WTC11 (cell line): ENCODE measurements at regions not wholly inside any gene's neighbourhood (a gene's known extent, or its start where the extent isn't known, plus 50 kb on each side); places are given as distances from the start of the nearest gene placed in this dataset.

ENCODE experiments used
- ATAC-seq: fragments of 200-7000 bp; cut with Tn5 transposase; 2 replicates; pipeline ENCODE4 v1.10.0; 2021; ENCODE audit warnings: mild to moderate bottlenecking, moderate library complexity
- CTCF ChIA-PET: fragments of 300-600 bp; sonication (Branson Sonifier 250); formaldehyde crosslinking; loops from one replicate; lab custom pipeline; 2021; ENCODE audit warnings: antibody characterized with exemption; lab: Charles Lee
- POLR2A ChIA-PET: fragments of 350-600 bp; sonication (Branson Sonifier 250); formaldehyde crosslinking; loops from one replicate; lab custom pipeline; 2021; ENCODE audit warnings: antibody characterized with exemption; lab: Charles Lee
- DNase-seq: peaks from one replicate; pipeline ENCODE4 v3.0.0; 2021; ENCODE audit warnings: low spot score
- H3K27ac Mint-ChIP-seq: 2 replicates; pipeline ENCODE4 v1.8.0; 2021; ENCODE audit warnings: mixed read lengths
- H3K27me3 Mint-ChIP-seq: 2 replicates; pipeline ENCODE4 v1.8.0; 2021; ENCODE audit warnings: low read depth, mild to moderate bottlenecking, moderate library complexity, mixed read lengths
- H3K36me3 Mint-ChIP-seq: 2 replicates; pipeline ENCODE4 v1.8.0; 2021; ENCODE audit warnings: mixed read lengths
- H3K4me1 Mint-ChIP-seq: 2 replicates; pipeline ENCODE4 v1.8.0; 2022; ENCODE audit warnings: mixed read lengths
- H3K4me3 Mint-ChIP-seq: 2 replicates; pipeline ENCODE4 v1.8.0; 2021; ENCODE audit warnings: mild to moderate bottlenecking, moderate library complexity, mixed read lengths
- H3K9me3 Mint-ChIP-seq: 2 replicates; pipeline ENCODE4 v1.8.0; 2021; ENCODE audit warnings: mixed read lengths
- ARID4B ChIP-seq: sonication (generic); formaldehyde crosslinking; IDR thresholded peaks from 2 replicates; pipeline ENCODE4 v1.8.0; 2023; ENCODE audit warnings: missing genetic modification reagents, mild to moderate bottlenecking, borderline replicate concordance
- CREB1 ChIP-seq: sonication (generic); formaldehyde crosslinking; IDR thresholded peaks from 2 replicates; pipeline ENCODE4 v1.8.0; 2023; ENCODE audit warnings: mild to moderate bottlenecking, missing genetic modification reagents
- CTCF ChIP-seq: fragments of 200-600 bp; IDR thresholded peaks from 2 replicates; pipeline ENCODE4 v1.8.0; 2022; ENCODE audit warnings: antibody characterized with exemption
- EMX1 ChIP-seq: fragments of 250-450 bp; sonication (Bioruptor Pico); IDR thresholded peaks from 2 replicates; pipeline ENCODE4 v1.8.0; 2021; ENCODE audit warnings: mild to moderate bottlenecking
- ERG ChIP-seq: fragments of 250-450 bp; sonication (Bioruptor Pico); IDR thresholded peaks from 2 replicates; pipeline ENCODE4 v1.8.0; 2021; ENCODE audit warnings: mild to moderate bottlenecking
- FOXP1 ChIP-seq: sonication (generic); formaldehyde crosslinking; IDR thresholded peaks from 2 replicates; pipeline ENCODE4 v1.8.0; 2022; ENCODE audit warnings: missing genetic modification reagents, mild to moderate bottlenecking, moderate library complexity, borderline replicate concordance
- GTF2I ChIP-seq: fragments of 250-450 bp; sonication (Bioruptor Pico); conservative IDR thresholded peaks from 2 replicates; pipeline ENCODE4 v1.4.0; 2021; ENCODE audit warnings: mild to moderate bottlenecking
- NFATC4 ChIP-seq: fragments of 250-450 bp; sonication (Bioruptor Pico); IDR thresholded peaks from 2 replicates; pipeline ENCODE4 v1.9.0; 2021; ENCODE audit warnings: mild to moderate bottlenecking
- NR2C2 ChIP-seq: sonication (generic); formaldehyde crosslinking; IDR thresholded peaks from 2 replicates; pipeline ENCODE4 v1.8.0; 2022; ENCODE audit warnings: mild to moderate bottlenecking, missing genetic modification reagents
- USF2 ChIP-seq: sonication (generic); formaldehyde crosslinking; IDR thresholded peaks from 2 replicates; pipeline ENCODE4 v1.8.1; 2023; ENCODE audit warnings: mild to moderate bottlenecking, missing genetic modification reagents, moderate library complexity
- ZSCAN18 ChIP-seq: fragments of 250-450 bp; sonication (Bioruptor Pico); IDR thresholded peaks from 2 replicates; pipeline ENCODE4 v2.1.2; 2022; ENCODE audit warnings: mild to moderate bottlenecking, moderate library complexity
- TF ChIP-seq, protein P1 (sequence below): sonication (generic); formaldehyde crosslinking; IDR thresholded peaks from 2 replicates; pipeline ENCODE4 v1.8.1; 2023; ENCODE audit warnings: mild to moderate bottlenecking, missing genetic modification reagents, moderate library complexity
- TF ChIP-seq, protein P2 (sequence below): sonication (generic); formaldehyde crosslinking; IDR thresholded peaks from 2 replicates; pipeline ENCODE4 v1.8.1; 2023; ENCODE audit warnings: mild to moderate bottlenecking, missing genetic modification reagents, borderline replicate concordance

- TF ChIP-seq, protein P1, sequence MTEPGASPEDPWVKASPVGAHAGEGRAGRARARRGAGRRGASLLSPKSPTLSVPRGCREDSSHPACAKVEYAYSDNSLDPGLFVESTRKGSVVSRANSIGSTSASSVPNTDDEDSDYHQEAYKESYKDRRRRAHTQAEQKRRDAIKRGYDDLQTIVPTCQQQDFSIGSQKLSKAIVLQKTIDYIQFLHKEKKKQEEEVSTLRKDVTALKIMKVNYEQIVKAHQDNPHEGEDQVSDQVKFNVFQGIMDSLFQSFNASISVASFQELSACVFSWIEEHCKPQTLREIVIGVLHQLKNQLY (CRISPR knock-in tag), result no peak
- TF ChIP-seq ERG (CRISPR knock-in tag) (no peak), FOXP1 (CRISPR knock-in tag) (no peak), NFATC4 (CRISPR knock-in tag) (no peak), EMX1 (no peak)
- TF ChIP-seq, protein P2, sequence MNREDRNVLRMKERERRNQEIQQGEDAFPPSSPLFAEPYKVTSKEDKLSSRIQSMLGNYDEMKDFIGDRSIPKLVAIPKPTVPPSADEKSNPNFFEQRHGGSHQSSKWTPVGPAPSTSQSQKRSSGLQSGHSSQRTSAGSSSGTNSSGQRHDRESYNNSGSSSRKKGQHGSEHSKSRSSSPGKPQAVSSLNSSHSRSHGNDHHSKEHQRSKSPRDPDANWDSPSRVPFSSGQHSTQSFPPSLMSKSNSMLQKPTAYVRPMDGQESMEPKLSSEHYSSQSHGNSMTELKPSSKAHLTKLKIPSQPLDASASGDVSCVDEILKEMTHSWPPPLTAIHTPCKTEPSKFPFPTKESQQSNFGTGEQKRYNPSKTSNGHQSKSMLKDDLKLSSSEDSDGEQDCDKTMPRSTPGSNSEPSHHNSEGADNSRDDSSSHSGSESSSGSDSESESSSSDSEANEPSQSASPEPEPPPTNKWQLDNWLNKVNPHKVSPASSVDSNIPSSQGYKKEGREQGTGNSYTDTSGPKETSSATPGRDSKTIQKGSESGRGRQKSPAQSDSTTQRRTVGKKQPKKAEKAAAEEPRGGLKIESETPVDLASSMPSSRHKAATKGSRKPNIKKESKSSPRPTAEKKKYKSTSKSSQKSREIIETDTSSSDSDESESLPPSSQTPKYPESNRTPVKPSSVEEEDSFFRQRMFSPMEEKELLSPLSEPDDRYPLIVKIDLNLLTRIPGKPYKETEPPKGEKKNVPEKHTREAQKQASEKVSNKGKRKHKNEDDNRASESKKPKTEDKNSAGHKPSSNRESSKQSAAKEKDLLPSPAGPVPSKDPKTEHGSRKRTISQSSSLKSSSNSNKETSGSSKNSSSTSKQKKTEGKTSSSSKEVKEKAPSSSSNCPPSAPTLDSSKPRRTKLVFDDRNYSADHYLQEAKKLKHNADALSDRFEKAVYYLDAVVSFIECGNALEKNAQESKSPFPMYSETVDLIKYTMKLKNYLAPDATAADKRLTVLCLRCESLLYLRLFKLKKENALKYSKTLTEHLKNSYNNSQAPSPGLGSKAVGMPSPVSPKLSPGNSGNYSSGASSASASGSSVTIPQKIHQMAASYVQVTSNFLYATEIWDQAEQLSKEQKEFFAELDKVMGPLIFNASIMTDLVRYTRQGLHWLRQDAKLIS (CRISPR knock-in tag), result no peak
- TF ChIP-seq, all 79 proteins: peak for 0
These were observed 572.8 kb upstream of the STXBP6 start (continued) for GRCh38 chr14:25622763-25623162.

- no peaks in the 10 kb centered on the region for H3K4me1 Mint-ChIP-seq
- no peak overlapping the region for H3K4me3 Mint-ChIP-seq
- peaks cover 24% of the 10 kb centered on the region for H3K36me3 Mint-ChIP-seq
- CTCF ChIA-PET, result no interaction called here
- TF ChIP-seq ARID4B, result no peak
- TF ChIP-seq NR2C2 (CRISPR knock-in tag), result no peak
- TF ChIP-seq ZSCAN18 (CRISPR knock-in tag), result no peak
- TF ChIP-seq USF2 (CRISPR knock-in tag), result no peak
- no peak for TF ChIP-seq CTCF
- TF ChIP-seq CREB1, result no peak
- TF ChIP-seq GTF2I (CRISPR knock-in tag), result no peak
- ATAC-seq (no peak), DNase-seq (no peak)
- H3K27ac Mint-ChIP-seq, result no peak overlapping the region
- H3K9me3 Mint-ChIP-seq, result peaks cover 47% of the 10 kb centered on the region
- H3K27me3 Mint-ChIP-seq, result no peaks in the 10 kb centered on the region; the same call in 1 of the 2 replicates
- POLR2A ChIA-PET, result no interaction called here
These were observed 570.6 kb upstream of the STXBP6 start for GRCh38 chr14:25620515-25620914.
